DLD1 (cell line): ENCODE measurements at regions not wholly inside any gene's neighbourhood (a gene's known extent, or its start where the extent isn't known, plus 50 kb on each side); places are given as distances from the start of the nearest gene placed in this dataset.

Experiments used
- in situ Hi-C: cut with HindIII; loops from 2 replicates; pipeline ENCODE4 v1.10.0; 2017; ENCODE audit warnings: low sequenced_read_pairs

- in situ Hi-C loops = loop anchor here (25.0 kb wide), 1 partner anchor 1210 kb away; no protein-coding TSS in a partner anchor
Measured at GRCh38 chr5:179497636-179498340, 52.6 kb upstream of the RUFY1 start.

GRCh38 chr5:179495906-179496455 is 54.4 kb upstream of the RUFY1 start:
- in situ Hi-C loops = loop anchor here (25.0 kb wide), 1 partner anchor 1209 kb away; no protein-coding TSS in a partner anchor

GRCh38 chr5:179494774-179495526 is 55.4 kb upstream of the RUFY1 start:
- in situ Hi-C loops = loop anchor here (25.0 kb wide), 1 partner anchor 1208 kb away; no protein-coding TSS in a partner anchor

GRCh38 chr5:179488975-179489374 is 61.4 kb upstream of the RUFY1 start:
- in situ Hi-C loops = loop anchor here (25.0 kb wide), 1 partner anchor 1202 kb away; no protein-coding TSS in a partner anchor

GRCh38 chr5:179488491-179488890 is 61.9 kb upstream of the RUFY1 start:
- in situ Hi-C loops = loop anchor here (25.0 kb wide), 1 partner anchor 1201 kb away; no protein-coding TSS in a partner anchor

- in situ Hi-C loops = loop anchor here (25.0 kb wide), 1 partner anchor 1200 kb away; no protein-coding TSS in a partner anchor
Measured at GRCh38 chr5:179487145-179487544, 63.2 kb upstream of the RUFY1 start.

GRCh38 chr5:179486596-179487051 is 63.7 kb upstream of the RUFY1 start:
- in situ Hi-C loops = loop anchor here (25.0 kb wide), 1 partner anchor 1199 kb away; no protein-coding TSS in a partner anchor

- in situ Hi-C loops = loop anchor here (25.0 kb wide), 1 partner anchor 1199 kb away; no protein-coding TSS in a partner anchor
Measured at GRCh38 chr5:179485845-179486575, 64.3 kb upstream of the RUFY1 start.

GRCh38 chr5:179484761-179485160 is 65.6 kb upstream of the RUFY1 start:
- in situ Hi-C loops = loop anchor here (25.0 kb wide), 1 partner anchor 1197 kb away; no protein-coding TSS in a partner anchor

- in situ Hi-C loops = loop anchor here (25.0 kb wide), 1 partner anchor 1197 kb away; no protein-coding TSS in a partner anchor
Measured at GRCh38 chr5:179484201-179484600, 66.2 kb upstream of the RUFY1 start.

- in situ Hi-C loops = loop anchor here (25.0 kb wide), 1 partner anchor 1191 kb away; no protein-coding TSS in a partner anchor
Measured at GRCh38 chr5:179478624-179479023, 71.7 kb upstream of the RUFY1 start.

- in situ Hi-C loops = loop anchor here (25.0 kb wide), 1 partner anchor 1188 kb away; no protein-coding TSS in a partner anchor
Measured at GRCh38 chr5:179475208-179475751, 75.1 kb upstream of the RUFY1 start.

- in situ Hi-C loops = no loop called here
Measured at GRCh38 chr5:179472641-179473040, 77.7 kb upstream of the RUFY1 start.

GRCh38 chr5:179472174-179472573 is 78.2 kb upstream of the RUFY1 start:
- in situ Hi-C loops = no loop called here

GRCh38 chr5:179470201-179470600 is 80.2 kb upstream of the RUFY1 start:
- in situ Hi-C loops = no loop called here

GRCh38 chr5:179468696-179469095 is 81.7 kb upstream of the RUFY1 start:
- in situ Hi-C loops = no loop called here

GRCh38 chr5:179467441-179467840 is 82.9 kb upstream of the RUFY1 start:
- in situ Hi-C loops = no loop called here

GRCh38 chr5:179464631-179465030 is 85.7 kb upstream of the RUFY1 start:
- in situ Hi-C loops = no loop called here

GRCh38 chr5:179462040-179462439 is 88.3 kb upstream of the RUFY1 start:
- in situ Hi-C loops = no loop called here

- in situ Hi-C loops = no loop called here
Measured at GRCh38 chr5:179461576-179461975, 88.8 kb upstream of the RUFY1 start.
